ENCODE measurements at regions not wholly inside any gene's neighbourhood (a gene's known extent, or its start where the extent isn't known, plus 50 kb on each side); places are given as distances from the start of the nearest gene placed in this dataset.
"Not testable (repeated sequence)": the region's sequence is repeated elsewhere in the genome, so short reads cannot be mapped to it uniquely, and the experiment has no call there.

DNA sequence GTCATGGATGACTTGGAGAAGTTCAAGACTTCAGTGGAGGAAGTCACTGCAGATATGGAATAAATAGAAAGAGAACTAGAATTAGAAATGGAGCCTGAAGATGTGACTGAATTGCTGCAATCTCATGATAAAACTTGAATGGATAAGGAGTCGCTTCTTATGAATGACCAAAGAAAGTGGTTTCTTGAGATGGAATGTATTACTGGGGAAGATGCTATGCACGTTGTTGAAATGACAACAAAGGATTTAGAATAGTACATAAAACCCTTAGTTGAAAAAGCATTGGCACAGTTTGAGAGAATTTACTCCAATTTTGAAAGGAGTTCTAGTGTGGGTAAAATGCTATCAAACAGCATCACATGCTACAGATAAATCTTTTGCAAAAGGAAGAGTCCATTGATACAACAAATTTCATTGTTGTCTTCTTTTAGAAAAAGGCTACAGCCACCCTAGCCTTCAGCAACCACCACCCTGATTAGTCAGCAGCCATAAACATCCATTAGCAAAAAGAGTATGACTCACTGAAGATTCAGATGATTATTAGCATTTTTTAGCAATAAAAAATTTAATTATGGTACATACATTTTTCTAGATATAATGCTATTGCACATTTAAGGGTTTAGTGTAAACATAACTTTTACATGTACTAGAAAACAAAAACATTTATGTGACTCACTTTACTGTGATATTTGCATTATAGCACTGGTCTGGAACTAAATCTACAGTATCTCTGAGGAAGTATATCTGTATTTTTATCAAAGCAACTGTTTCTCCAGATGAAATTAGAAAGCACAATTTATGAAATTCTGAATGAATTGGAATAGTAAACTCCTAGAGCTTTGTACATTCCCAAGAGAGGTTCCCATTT is 110.5 kb upstream of the TACR1 start:
- Histone ChIP-seq H3K4me3 (ENCODE audit: low read length) (no peak overlapping the region), H3K27ac (ENCODE audit: low read length) (no peak overlapping the region), H2AFZ (ENCODE audit: low read length) (no peak overlapping the region), H3K4me2 (ENCODE audit: low read depth, low read length, poor library complexity, severe bottlenecking) (no peak overlapping the region), H3K9me3 (ENCODE audit: low read length) (no peaks in the 10 kb centered on the region), H3K9me2 (replicated peaks; ENCODE audit: insufficient read depth, low read length) (no peaks in the 10 kb centered on the region), H3K27me3 (ENCODE audit: low read length) (no peaks in the 10 kb centered on the region), H3K9ac (ENCODE audit: low read length) (no peak overlapping the region), H3K36me3 (ENCODE audit: insufficient read depth, low read length) (no peaks in the 10 kb centered on the region), H4K20me1 (ENCODE audit: insufficient read depth, low read depth, low read length) (no peaks in the 10 kb centered on the region), H3K4me1 (ENCODE audit: low read length) (peaks cover 16% of the 10 kb centered on the region), H3K79me2 (ENCODE audit: low read length) (no peaks in the 10 kb centered on the region)
- DNase-seq, result no peak

DNA sequence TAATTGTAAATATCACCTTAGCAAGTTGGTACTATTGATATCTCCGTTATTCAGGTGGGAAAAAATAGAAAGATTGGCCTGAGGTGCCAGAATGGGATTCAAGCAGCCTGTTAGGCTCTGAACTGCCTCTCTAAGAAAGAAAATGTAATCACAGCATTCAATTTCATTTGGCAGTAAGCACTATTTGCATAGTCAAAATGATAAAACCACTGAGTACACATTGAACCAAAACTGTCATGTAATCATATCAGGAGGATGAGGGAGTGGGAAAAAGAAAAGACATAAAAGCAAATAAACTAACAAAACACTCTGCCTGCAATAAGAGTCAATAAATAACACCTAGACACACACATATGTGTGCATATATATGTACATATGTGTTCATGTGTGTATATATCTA is 103.9 kb upstream of the TACR1 start:
- Histone ChIP-seq H4K20me1 (ENCODE audit: insufficient read depth, low read depth, low read length) (no peaks in the 10 kb centered on the region; the same call in 1 of the 2 replicates), H3K9me3 (ENCODE audit: low read length) (no peaks in the 10 kb centered on the region), H3K4me3 (ENCODE audit: low read length) (no peak overlapping the region), H3K9me2 (replicated peaks; ENCODE audit: insufficient read depth, low read length) (no peaks in the 10 kb centered on the region), H3K27me3 (ENCODE audit: low read length) (no peaks in the 10 kb centered on the region), H3K79me2 (ENCODE audit: low read length) (no peaks in the 10 kb centered on the region), H2AFZ (ENCODE audit: low read length) (no peak overlapping the region), H3K4me1 (ENCODE audit: low read length) (no peaks in the 10 kb centered on the region), H3K4me2 (ENCODE audit: low read depth, low read length, poor library complexity, severe bottlenecking) (no peak overlapping the region), H3K27ac (ENCODE audit: low read length) (no peak overlapping the region), H3K36me3 (ENCODE audit: insufficient read depth, low read length) (no peaks in the 10 kb centered on the region), H3K9ac (ENCODE audit: low read length) (no peak overlapping the region)
- DNase-seq, result no peak

DNA sequence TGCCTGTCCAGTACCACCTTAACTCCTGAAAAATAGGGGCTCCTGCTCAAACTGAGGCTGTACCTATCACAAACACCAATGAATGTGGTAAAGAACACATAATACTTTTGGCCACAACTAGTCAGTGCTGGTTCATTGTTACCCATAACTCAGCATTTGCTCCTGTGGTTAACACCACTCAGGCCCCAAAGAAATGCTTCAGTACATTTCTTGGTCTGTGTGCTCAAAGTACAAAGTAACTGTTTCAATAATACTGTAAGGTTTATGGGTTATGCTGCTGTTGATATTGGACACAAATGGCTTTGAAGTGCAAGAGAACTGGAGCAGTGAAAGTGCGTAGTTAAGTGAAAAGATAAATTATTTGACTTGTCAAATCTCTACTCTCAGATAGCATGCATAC is 95.0 kb upstream of the TACR1 start:
- Histone ChIP-seq H3K4me1 (ENCODE audit: low read length) (no peaks in the 10 kb centered on the region), H3K27me3 (ENCODE audit: low read length) (no peaks in the 10 kb centered on the region)

GRCh38 chr2:75292826-75293225 is 93.5 kb upstream of the TACR1 start:
- Histone ChIP-seq H3K4me3 (ENCODE audit: low read length) (no peak overlapping the region), H3K79me2 (ENCODE audit: low read length) (no peaks in the 10 kb centered on the region), H3K9ac (ENCODE audit: low read length) (no peak overlapping the region), H3K9me2 (replicated peaks; ENCODE audit: insufficient read depth, low read length) (no peaks in the 10 kb centered on the region), H3K27ac (ENCODE audit: low read length) (no peak overlapping the region), H3K4me2 (ENCODE audit: low read depth, low read length, poor library complexity, severe bottlenecking) (no peak overlapping the region), H3K9me3 (ENCODE audit: low read length) (no peaks in the 10 kb centered on the region), H3K36me3 (ENCODE audit: insufficient read depth, low read length) (no peaks in the 10 kb centered on the region), H3K4me1 (ENCODE audit: low read length) (no peaks in the 10 kb centered on the region), H3K27me3 (ENCODE audit: low read length) (no peaks in the 10 kb centered on the region), H4K20me1 (ENCODE audit: insufficient read depth, low read depth, low read length) (peaks cover 6% of the 10 kb centered on the region; the same call in 1 of the 2 replicates), H2AFZ (ENCODE audit: low read length) (no peak overlapping the region)
- DNase-seq, result no peak

More for the DNA sequence above, 95.0 kb upstream of the TACR1 start:
- Histone ChIP-seq H3K9me2 (replicated peaks; ENCODE audit: insufficient read depth, low read length) (no peaks in the 10 kb centered on the region), H3K79me2 (ENCODE audit: low read length) (no peaks in the 10 kb centered on the region), H3K4me3 (ENCODE audit: low read length) (no peak overlapping the region), H3K9me3 (ENCODE audit: low read length) (no peaks in the 10 kb centered on the region), H4K20me1 (ENCODE audit: insufficient read depth, low read depth, low read length) (no peaks in the 10 kb centered on the region; the same call in 1 of the 2 replicates), H3K27ac (ENCODE audit: low read length) (no peak overlapping the region), H3K36me3 (ENCODE audit: insufficient read depth, low read length) (no peaks in the 10 kb centered on the region), H2AFZ (ENCODE audit: low read length) (no peak overlapping the region), H3K4me2 (ENCODE audit: low read depth, low read length, poor library complexity, severe bottlenecking) (no peak overlapping the region), H3K9ac (ENCODE audit: low read length) (no peak overlapping the region)
- DNase-seq, result no peak

DNA sequence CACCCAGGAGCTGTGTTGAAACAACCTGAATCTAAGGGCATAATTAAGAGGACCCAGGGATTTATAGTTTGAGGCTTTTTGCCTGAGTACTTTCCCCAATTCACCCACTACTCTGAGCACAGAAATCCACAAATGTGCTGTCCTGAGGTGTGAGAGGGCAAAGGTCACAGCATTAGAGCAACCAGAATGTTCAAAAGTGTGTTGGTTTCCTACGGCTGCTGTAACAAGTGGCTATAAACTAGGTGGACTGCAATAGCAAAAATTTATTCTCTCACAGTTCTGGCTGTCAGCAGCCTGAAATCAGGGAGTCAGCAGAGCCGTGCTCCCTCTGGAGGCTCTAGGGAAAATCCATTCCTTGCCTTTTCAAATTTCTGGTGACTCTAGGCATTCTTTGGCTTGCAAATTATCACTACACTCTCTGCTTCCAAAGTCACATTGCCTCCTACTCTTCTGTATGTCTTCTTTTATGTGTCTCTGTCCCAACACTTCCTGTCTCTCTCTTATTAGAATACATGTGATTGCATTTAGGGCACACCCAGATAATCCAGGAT is 91.4 kb upstream of the TACR1 start:
- Histone ChIP-seq H3K79me2 (ENCODE audit: low read length) (no peaks in the 10 kb centered on the region), H3K9ac (ENCODE audit: low read length) (no peak overlapping the region), H3K9me3 (ENCODE audit: low read length) (no peaks in the 10 kb centered on the region), H3K27me3 (ENCODE audit: low read length) (no peaks in the 10 kb centered on the region), H2AFZ (ENCODE audit: low read length) (no peak overlapping the region), H3K9me2 (replicated peaks; ENCODE audit: insufficient read depth, low read length) (no peaks in the 10 kb centered on the region), H3K4me2 (ENCODE audit: low read depth, low read length, poor library complexity, severe bottlenecking) (no peak overlapping the region), H3K27ac (ENCODE audit: low read length) (no peak overlapping the region), H3K36me3 (ENCODE audit: insufficient read depth, low read length) (no peaks in the 10 kb centered on the region), H3K4me3 (ENCODE audit: low read length) (no peak overlapping the region), H4K20me1 (ENCODE audit: insufficient read depth, low read depth, low read length) (peaks cover 9% of the 10 kb centered on the region; the same call in 1 of the 2 replicates), H3K4me1 (ENCODE audit: low read length) (no peaks in the 10 kb centered on the region)
- no peak for DNase-seq

- no peak overlapping the region for H3K4me3 ChIP-seq (ENCODE audit: low read length)
- no peaks in the 10 kb centered on the region for H3K79me2 ChIP-seq (ENCODE audit: low read length)
- H3K27me3 ChIP-seq (ENCODE audit: low read length), result no peaks in the 10 kb centered on the region
- H3K4me2 ChIP-seq (ENCODE audit: low read depth, low read length, poor library complexity, severe bottlenecking), result no peak overlapping the region
- no peaks in the 10 kb centered on the region for H3K9me3 ChIP-seq (ENCODE audit: low read length)
- no peak for DNase-seq
- H2AFZ ChIP-seq (ENCODE audit: low read length), result no peak overlapping the region
- H3K36me3 ChIP-seq (ENCODE audit: insufficient read depth, low read length), result no peaks in the 10 kb centered on the region
- H3K27ac ChIP-seq (ENCODE audit: low read length), result no peak overlapping the region
- no peak overlapping the region for H3K9ac ChIP-seq (ENCODE audit: low read length)
- peaks cover 9% of the 10 kb centered on the region; the same call in 1 of the 2 replicates for H4K20me1 ChIP-seq (ENCODE audit: insufficient read depth, low read depth, low read length)
- no peaks in the 10 kb centered on the region for H3K4me1 ChIP-seq (ENCODE audit: low read length)
- H3K9me2 ChIP-seq (replicated peaks; ENCODE audit: insufficient read depth, low read length), result no peaks in the 10 kb centered on the region
Observed at GRCh38 chr2:75289771-75290170, 90.5 kb upstream of the TACR1 start.

DNA sequence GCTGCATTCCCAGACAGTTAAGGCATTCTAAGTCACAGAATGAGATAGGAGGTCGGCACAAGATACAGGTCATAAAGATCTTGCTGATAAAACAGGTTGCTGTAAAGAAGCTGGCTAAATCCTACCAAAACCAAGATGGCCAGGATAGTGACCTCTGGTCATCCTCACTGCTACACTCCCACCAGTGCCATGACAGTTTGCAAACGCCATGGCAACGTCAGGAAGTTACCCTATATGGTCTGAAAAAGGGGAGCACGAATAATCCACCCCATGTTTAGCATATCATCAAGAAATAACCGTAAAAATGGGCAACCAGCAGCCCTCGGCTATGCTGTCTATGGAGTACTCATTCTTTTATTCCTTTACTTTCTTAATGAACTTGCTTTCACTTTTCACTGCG is 89.9 kb upstream of the TACR1 start:
- not testable (repeated sequence) for H3K79me2 ChIP-seq (ENCODE audit: low read length); H3K27ac ChIP-seq (ENCODE audit: low read length); DNase-seq; H2AFZ ChIP-seq (ENCODE audit: low read length); H3K4me3 ChIP-seq (ENCODE audit: low read length); H3K9ac ChIP-seq (ENCODE audit: low read length); H3K4me2 ChIP-seq (ENCODE audit: low read depth, low read length, poor library complexity, severe bottlenecking); H4K20me1 ChIP-seq (ENCODE audit: insufficient read depth, low read depth, low read length); H3K4me1 ChIP-seq (ENCODE audit: low read length); H3K9me2 ChIP-seq (replicated peaks; ENCODE audit: insufficient read depth, low read length); H3K36me3 ChIP-seq (ENCODE audit: insufficient read depth, low read length); H3K27me3 ChIP-seq (ENCODE audit: low read length); H3K9me3 ChIP-seq (ENCODE audit: low read length)

DNA sequence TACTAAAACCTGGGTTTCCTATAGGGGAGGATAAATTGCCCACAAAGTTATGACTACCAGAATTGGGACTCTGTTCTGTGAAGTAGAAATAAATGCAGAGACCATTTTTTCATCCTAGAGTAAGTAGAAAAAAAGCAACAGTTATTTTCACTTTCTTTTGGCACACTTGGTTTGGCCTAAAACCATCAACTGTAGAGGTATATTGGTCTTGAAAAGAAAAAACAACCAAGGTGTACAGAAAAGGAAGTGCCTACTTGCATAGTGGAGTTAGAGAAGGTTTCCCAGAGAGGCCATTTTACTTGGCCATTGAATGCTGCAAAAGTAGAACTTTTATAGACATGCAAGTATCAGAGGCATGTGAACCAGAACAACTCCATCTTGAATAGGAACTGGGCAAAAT is 89.4 kb upstream of the TACR1 start:
- Histone ChIP-seq H3K4me3 (ENCODE audit: low read length) (no peak overlapping the region), H3K4me2 (ENCODE audit: low read depth, low read length, poor library complexity, severe bottlenecking) (no peak overlapping the region), H4K20me1 (ENCODE audit: insufficient read depth, low read depth, low read length) (peaks cover 9% of the 10 kb centered on the region; the same call in 1 of the 2 replicates), H3K79me2 (ENCODE audit: low read length) (no peaks in the 10 kb centered on the region), H3K4me1 (ENCODE audit: low read length) (no peaks in the 10 kb centered on the region), H3K9ac (ENCODE audit: low read length) (no peak overlapping the region), H2AFZ (ENCODE audit: low read length) (no peak overlapping the region), H3K9me3 (ENCODE audit: low read length) (no peaks in the 10 kb centered on the region), H3K36me3 (ENCODE audit: insufficient read depth, low read length) (no peaks in the 10 kb centered on the region), H3K9me2 (replicated peaks; ENCODE audit: insufficient read depth, low read length) (no peaks in the 10 kb centered on the region), H3K27me3 (ENCODE audit: low read length) (no peaks in the 10 kb centered on the region), H3K27ac (ENCODE audit: low read length) (no peak overlapping the region)
- DNase-seq, result no peak

All from Karpas-422 (cell line).